ENCODE measurements at regions not wholly inside any gene's neighbourhood (a gene's known extent, or its start where the extent isn't known, plus 50 kb on each side); places are given as distances from the start of the nearest gene placed in this dataset.
A peak's percentile ranks its signal among the peaks of the same experiment; 100 is the strongest.

DNA sequence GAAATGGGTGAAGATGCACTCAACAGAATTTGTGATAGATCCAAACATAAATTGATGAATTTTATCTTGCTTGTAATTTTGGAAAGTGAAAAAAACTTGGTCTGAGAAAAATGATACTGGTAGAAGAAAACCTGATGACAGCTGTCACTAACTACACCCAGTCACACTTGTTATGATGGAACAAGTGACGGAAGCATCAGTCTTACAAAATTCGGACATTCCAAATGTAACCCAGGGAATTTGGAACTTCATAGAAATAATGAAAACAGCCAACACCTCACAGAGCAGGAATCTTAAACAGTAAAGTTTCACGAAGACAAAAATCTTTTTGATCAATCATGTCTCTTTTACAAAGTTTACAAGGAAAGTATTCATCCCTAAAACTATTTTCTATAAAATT is 123.9 kb downstream of the RIN2 start:
- Histone ChIP-seq H3K4me1 (peaks cover 28% of the 10 kb centered on the region), H3K9me3 (no peaks in the 10 kb centered on the region), H3K27ac (no peak overlapping the region), H3K4me3 (no peak overlapping the region), H3K36me3 (no peaks in the 10 kb centered on the region), H3K27me3 (no peaks in the 10 kb centered on the region)
- 91% methylated on average over 3 of the region's 3 CpGs for WGBS
- no peak for TF ChIP-seq EP300 (IDR thresholded peaks at IDR 0.05)
- TF ChIP-seq POLR2AphosphoS5 (IDR thresholded peaks at IDR 0.05) = no peak
- TF ChIP-seq, protein P1, sequence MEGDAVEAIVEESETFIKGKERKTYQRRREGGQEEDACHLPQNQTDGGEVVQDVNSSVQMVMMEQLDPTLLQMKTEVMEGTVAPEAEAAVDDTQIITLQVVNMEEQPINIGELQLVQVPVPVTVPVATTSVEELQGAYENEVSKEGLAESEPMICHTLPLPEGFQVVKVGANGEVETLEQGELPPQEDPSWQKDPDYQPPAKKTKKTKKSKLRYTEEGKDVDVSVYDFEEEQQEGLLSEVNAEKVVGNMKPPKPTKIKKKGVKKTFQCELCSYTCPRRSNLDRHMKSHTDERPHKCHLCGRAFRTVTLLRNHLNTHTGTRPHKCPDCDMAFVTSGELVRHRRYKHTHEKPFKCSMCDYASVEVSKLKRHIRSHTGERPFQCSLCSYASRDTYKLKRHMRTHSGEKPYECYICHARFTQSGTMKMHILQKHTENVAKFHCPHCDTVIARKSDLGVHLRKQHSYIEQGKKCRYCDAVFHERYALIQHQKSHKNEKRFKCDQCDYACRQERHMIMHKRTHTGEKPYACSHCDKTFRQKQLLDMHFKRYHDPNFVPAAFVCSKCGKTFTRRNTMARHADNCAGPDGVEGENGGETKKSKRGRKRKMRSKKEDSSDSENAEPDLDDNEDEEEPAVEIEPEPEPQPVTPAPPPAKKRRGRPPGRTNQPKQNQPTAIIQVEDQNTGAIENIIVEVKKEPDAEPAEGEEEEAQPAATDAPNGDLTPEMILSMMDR (IDR thresholded peaks at IDR 0.05) = no peak
- no peak for TF ChIP-seq POLR2A (IDR thresholded peaks at IDR 0.05)
- DNase-seq (ENCODE audit: low spot score in 2 of 2) = no peak

DNA sequence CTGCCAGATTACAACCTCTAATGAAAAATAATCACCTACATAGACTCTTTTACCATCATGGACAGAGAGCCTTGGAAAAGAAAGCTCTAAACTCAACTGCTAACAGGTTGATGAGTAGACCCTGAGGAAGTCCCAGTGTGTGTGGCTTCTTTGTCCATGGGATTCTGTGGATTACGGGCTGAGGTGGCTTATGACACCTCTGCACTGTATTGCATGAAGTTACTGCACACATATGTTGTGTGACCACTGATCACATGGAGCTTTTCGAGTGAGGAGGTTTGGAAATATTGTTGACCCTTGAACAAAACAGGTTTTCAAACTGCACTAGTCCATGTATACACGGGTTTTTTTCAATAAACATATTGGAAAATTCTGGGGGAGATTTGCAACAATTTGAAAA is 124.4 kb downstream of the RIN2 start:
- TF ChIP-seq, protein P1 (IDR thresholded peaks at IDR 0.05) = no peak
- TF ChIP-seq EP300 (IDR thresholded peaks at IDR 0.05) = no peak
- no peak for TF ChIP-seq POLR2AphosphoS5 (IDR thresholded peaks at IDR 0.05)
- no peak for TF ChIP-seq POLR2A (IDR thresholded peaks at IDR 0.05)
- Histone ChIP-seq H3K36me3 (no peaks in the 10 kb centered on the region), H3K27ac (no peak overlapping the region), H3K9me3 (no peaks in the 10 kb centered on the region), H3K27me3 (no peaks in the 10 kb centered on the region), H3K4me1 (peaks cover 32% of the 10 kb centered on the region), H3K4me3 (no peak overlapping the region)
- DNase-seq (ENCODE audit: low spot score in 2 of 2) = no peak
- 97% methylated on average over 3 of the region's 3 CpGs for WGBS

DNA sequence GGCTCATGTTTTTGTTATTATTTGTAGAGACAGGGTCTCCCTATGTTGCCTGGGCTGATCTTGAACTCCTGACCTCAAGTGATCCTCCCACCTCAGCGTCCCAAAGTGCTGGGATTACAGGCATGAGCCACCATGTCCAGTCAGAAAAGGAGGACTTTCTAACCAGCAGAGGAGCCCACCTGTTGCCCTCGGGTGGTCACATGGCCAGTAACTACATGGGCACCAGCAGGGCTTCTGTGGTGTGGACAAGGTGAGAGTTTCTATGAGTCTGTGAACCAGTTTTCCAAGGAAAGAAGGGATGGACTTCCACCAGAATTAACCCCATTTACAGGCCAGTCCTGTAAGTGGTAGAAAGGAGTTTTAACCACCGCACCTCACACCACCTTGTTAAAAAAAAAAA is 125.4 kb downstream of the RIN2 start:
- no peaks in the 10 kb centered on the region for H3K9me3 ChIP-seq
- H3K27me3 ChIP-seq = no peaks in the 10 kb centered on the region
- H3K36me3 ChIP-seq = no peaks in the 10 kb centered on the region
- DNase-seq (ENCODE audit: low spot score in 2 of 2) = no peak
- no peak overlapping the region for H3K27ac ChIP-seq
- no peak overlapping the region for H3K4me3 ChIP-seq
- TF ChIP-seq POLR2A (IDR thresholded peaks at IDR 0.05) = no peak
- TF ChIP-seq POLR2AphosphoS5 (IDR thresholded peaks at IDR 0.05) = no peak
- TF ChIP-seq, protein P1 (IDR thresholded peaks at IDR 0.05) = no peak
- TF ChIP-seq EP300 (IDR thresholded peaks at IDR 0.05) = no peak
- peaks cover 43% of the 10 kb centered on the region for H3K4me1 ChIP-seq
- WGBS = 89% methylated on average over 3 of the region's 3 CpGs

DNA sequence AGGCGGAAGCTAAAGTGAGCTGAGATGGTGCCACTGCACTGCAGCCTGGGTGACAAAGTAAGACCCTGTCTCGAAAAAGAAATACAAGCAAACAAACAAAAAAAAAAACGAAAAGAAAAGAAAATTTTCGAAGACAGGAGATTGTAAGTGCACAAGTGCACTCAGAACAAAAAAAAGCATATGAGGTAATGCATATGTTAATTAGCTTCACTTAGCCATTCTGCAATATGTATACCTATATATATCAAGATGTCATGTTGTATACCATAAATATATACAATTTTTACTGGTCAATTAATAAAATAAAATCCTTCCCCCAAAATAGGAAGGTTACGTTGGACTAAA is 127.5 kb downstream of the RIN2 start:
- H3K4me3 ChIP-seq = no peak overlapping the region
- H3K27ac ChIP-seq = peak overlapping the region; percentile 74
- TF ChIP-seq POLR2A (IDR thresholded peaks at IDR 0.05) = no peak
- TF ChIP-seq, protein P1 (IDR thresholded peaks at IDR 0.05) = no peak
- TF ChIP-seq EP300 (IDR thresholded peaks at IDR 0.05) = no peak
- no peak for TF ChIP-seq POLR2AphosphoS5 (IDR thresholded peaks at IDR 0.05)
- no peaks in the 10 kb centered on the region for H3K9me3 ChIP-seq
- H3K4me1 ChIP-seq = peaks cover 61% of the 10 kb centered on the region
- DNase-seq (ENCODE audit: low spot score in 2 of 2) = no peak
- H3K36me3 ChIP-seq = no peaks in the 10 kb centered on the region
- WGBS = 47% methylated on average over 5 of the region's 5 CpGs
- no peaks in the 10 kb centered on the region for H3K27me3 ChIP-seq

DNA sequence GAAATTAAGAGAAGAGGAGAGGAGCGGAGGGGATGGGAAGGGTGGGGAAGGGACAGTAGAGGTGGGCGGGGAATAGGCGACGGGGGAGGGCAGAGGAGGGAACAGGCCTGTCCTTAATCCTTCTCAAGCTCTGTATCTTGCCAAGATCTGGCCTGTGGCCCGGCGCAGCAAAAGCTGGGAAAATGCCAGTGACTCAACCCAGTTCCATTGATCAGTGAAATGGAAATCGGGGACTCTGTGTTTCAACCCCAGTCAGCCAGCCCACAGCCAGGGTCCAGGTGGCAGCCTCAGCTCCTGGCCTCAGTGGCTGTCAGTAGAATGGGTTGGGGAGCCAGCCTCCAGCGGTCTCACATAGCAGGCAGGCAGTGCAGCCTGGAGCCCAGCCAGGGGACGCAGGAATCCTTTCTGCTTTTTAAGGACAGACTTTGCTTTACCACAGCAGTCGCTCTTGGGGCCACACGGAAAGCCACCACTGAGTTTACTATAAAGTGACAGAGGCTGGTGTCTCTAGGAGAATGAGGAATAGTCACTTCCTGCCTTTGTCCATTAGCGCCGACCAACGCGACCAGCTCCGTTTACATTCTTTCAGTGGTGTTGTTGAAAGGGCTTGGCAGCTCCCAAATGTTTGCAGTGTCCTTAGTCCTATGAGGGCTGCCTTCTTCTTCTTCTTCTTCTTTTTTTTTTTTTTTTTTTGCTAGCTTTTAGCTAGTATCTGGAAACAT is 128.0 kb downstream of the RIN2 start:
- peak in 1 of 2 donors; percentile 77 for DNase-seq (ENCODE audit: low spot score in 2 of 2)
- TF ChIP-seq EP300 (IDR thresholded peaks at IDR 0.05) (no peak), POLR2A (IDR thresholded peaks at IDR 0.05) (no peak), POLR2AphosphoS5 (IDR thresholded peaks at IDR 0.05) (no peak)
- TF ChIP-seq, protein P1 (IDR thresholded peaks at IDR 0.05) = no peak
- H3K4me1 ChIP-seq = peaks cover 65% of the 10 kb centered on the region
- no peaks in the 10 kb centered on the region for H3K9me3 ChIP-seq
- H3K36me3 ChIP-seq = no peaks in the 10 kb centered on the region
- peak overlapping the region; percentile 74 for H3K27ac ChIP-seq
- H3K4me3 ChIP-seq = peak overlapping the region; percentile 36
- H3K27me3 ChIP-seq = no peaks in the 10 kb centered on the region
- 36% methylated on average over 16 of the region's 16 CpGs for WGBS
